GM12874 (cell line): ENCODE measurements at regions not wholly inside any gene's neighbourhood (a gene's known extent, or its start where the extent isn't known, plus 50 kb on each side); places are given as distances from the start of the nearest gene placed in this dataset.

Experiments
- CTCF ChIP-seq: IDR thresholded peaks from 2 replicates; pipeline ENCODE4 v1.5.1; 2011; ENCODE audit warnings: low read depth, mild to moderate bottlenecking, control low read depth, low read length, moderate library complexity; ENCODE audit not compliant: insufficient read depth

GRCh38 chr16:76732894-76733293, 455.7 kb downstream of the CNTNAP4 start:
- no peak for TF ChIP-seq CTCF

- no peak for TF ChIP-seq CTCF
These were observed 449.4 kb upstream of the MON1B start for GRCh38 chr16:76741623-76742022.

- TF ChIP-seq CTCF, result no peak
These were observed 442.3 kb upstream of the MON1B start for GRCh38 chr16:76748461-76749348.

- TF ChIP-seq CTCF, result no peak
These were observed 441.1 kb upstream of the MON1B start for GRCh38 chr16:76749780-76750375.

- no peak for TF ChIP-seq CTCF
These were observed 435.5 kb upstream of the MON1B start for GRCh38 chr16:76755496-76755895.

- TF ChIP-seq CTCF, result no peak
These were observed 434.6 kb upstream of the MON1B start for GRCh38 chr16:76756423-76756822.

GRCh38 chr16:76756951-76757350, 434.0 kb upstream of the MON1B start:
- TF ChIP-seq CTCF, result no peak
